ENCODE measurements at regions not wholly inside any gene's neighbourhood (a gene's known extent, or its start where the extent isn't known, plus 50 kb on each side); places are given as distances from the start of the nearest gene placed in this dataset.
A peak's percentile ranks its signal among the peaks of the same experiment; 100 is the strongest.

DNA sequence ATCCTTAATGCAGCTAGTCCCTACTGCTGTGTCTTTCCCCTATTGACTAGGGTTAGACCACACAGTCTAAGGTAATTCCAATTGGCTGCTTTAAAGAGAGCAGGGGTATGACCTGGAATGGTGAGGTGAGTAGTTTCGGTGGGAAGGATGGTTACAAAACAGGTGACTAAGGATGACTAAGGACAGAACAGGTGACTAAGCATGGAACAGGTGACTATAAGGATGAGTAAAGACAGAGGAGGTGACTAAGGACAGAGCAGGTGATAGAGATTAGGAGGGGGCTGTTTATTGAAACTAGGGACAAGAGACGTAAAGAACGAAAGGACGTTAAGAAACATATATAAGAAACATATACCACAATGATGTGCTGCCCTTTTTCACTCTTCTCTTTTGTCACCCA lies 145.1 kb upstream of the TMEM106B start:
- Histone ChIP-seq H3K4me3 (no peak overlapping the region), H3K27ac (ENCODE audit: low read depth) (no peak overlapping the region), H2AFZ (no peak overlapping the region), H3K27me3 (ENCODE audit: insufficient read depth) (no peaks in the 10 kb centered on the region), H3K36me3 (ENCODE audit: insufficient read depth) (no peaks in the 10 kb centered on the region), H3F3A (replicated peaks; ENCODE audit: low read depth) (no peaks in the 10 kb centered on the region), H4K20me1 (replicated peaks; ENCODE audit: insufficient read depth) (no peaks in the 10 kb centered on the region), H3K4me1 (ENCODE audit: insufficient read depth) (peaks cover 4% of the 10 kb centered on the region; the same call in 1 of the 2 replicates), H3K79me2 (replicated peaks; ENCODE audit: insufficient read depth) (no peaks in the 10 kb centered on the region), H3K9me2 (ENCODE audit: insufficient read depth) (no peaks in the 10 kb centered on the region), H3K4me2 (no peak overlapping the region)
- DNase-seq (ENCODE audit: low spot score) = no peak
- no peaks in the 10 kb centered on the region for H3K36me3 Mint-ChIP-seq (ENCODE audit: low read depth)
- H3K27ac Mint-ChIP-seq = no peak overlapping the region
- H3K9me3 Mint-ChIP-seq = no peaks in the 10 kb centered on the region
- TF ChIP-seq ZNF114 (CRISPR knock-in tag; IDR thresholded peaks at IDR 0.05) = no peak
- TF ChIP-seq, protein P1, sequence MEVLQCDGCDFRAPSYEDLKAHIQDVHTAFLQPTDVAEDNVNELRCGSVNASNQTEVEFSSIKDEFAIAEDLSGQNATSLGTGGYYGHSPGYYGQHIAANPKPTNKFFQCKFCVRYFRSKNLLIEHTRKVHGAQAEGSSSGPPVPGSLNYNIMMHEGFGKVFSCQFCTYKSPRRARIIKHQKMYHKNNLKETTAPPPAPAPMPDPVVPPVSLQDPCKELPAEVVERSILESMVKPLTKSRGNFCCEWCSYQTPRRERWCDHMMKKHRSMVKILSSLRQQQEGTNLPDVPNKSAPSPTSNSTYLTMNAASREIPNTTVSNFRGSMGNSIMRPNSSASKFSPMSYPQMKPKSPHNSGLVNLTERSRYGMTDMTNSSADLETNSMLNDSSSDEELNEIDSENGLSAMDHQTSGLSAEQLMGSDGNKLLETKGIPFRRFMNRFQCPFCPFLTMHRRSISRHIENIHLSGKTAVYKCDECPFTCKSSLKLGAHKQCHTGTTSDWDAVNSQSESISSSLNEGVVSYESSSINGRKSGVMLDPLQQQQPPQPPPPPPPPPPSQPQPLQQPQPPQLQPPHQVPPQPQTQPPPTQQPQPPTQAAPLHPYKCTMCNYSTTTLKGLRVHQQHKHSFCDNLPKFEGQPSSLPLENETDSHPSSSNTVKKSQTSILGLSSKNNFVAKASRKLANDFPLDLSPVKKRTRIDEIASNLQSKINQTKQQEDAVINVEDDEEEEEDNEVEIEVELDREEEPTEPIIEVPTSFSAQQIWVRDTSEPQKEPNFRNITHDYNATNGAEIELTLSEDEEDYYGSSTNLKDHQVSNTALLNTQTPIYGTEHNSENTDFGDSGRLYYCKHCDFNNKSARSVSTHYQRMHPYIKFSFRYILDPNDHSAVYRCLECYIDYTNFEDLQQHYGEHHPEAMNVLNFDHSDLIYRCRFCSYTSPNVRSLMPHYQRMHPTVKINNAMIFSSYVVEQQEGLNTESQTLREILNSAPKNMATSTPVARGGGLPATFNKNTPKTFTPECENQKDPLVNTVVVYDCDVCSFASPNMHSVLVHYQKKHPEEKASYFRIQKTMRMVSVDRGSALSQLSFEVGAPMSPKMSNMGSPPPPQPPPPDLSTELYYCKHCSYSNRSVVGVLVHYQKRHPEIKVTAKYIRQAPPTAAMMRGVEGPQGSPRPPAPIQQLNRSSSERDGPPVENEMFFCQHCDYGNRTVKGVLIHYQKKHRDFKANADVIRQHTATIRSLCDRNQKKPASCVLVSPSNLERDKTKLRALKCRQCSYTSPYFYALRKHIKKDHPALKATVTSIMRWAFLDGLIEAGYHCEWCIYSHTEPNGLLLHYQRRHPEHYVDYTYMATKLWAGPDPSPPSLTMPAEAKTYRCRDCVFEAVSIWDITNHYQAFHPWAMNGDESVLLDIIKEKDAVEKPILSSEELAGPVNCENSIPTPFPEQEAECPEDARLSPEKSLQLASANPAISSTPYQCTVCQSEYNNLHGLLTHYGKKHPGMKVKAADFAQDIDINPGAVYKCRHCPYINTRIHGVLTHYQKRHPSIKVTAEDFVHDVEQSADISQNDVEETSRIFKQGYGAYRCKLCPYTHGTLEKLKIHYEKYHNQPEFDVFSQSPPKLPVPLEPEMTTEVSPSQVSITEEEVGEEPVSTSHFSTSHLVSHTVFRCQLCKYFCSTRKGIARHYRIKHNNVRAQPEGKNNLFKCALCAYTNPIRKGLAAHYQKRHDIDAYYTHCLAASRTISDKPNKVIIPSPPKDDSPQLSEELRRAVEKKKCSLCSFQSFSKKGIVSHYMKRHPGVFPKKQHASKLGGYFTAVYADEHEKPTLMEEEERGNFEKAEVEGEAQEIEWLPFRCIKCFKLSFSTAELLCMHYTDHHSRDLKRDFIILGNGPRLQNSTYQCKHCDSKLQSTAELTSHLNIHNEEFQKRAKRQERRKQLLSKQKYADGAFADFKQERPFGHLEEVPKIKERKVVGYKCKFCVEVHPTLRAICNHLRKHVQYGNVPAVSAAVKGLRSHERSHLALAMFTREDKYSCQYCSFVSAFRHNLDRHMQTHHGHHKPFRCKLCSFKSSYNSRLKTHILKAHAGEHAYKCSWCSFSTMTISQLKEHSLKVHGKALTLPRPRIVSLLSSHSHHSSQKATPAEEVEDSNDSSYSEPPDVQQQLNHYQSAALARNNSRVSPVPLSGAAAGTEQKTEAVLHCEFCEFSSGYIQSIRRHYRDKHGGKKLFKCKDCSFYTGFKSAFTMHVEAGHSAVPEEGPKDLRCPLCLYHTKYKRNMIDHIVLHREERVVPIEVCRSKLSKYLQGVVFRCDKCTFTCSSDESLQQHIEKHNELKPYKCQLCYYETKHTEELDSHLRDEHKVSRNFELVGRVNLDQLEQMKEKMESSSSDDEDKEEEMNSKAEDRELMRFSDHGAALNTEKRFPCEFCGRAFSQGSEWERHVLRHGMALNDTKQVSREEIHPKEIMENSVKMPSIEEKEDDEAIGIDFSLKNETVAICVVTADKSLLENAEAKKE (CRISPR knock-in tag; IDR thresholded peaks at IDR 0.05) = no peak
- TF ChIP-seq EZH2phosphoT487 (IDR thresholded peaks at IDR 0.05; ENCODE audit: unreplicated experiment) = no peak
- TF ChIP-seq NANOG (IDR thresholded peaks at IDR 0.05; ENCODE audit: borderline replicate concordance) = no peak
- H3K27me3 Mint-ChIP-seq (ENCODE audit: insufficient read depth, low read depth, poor library complexity) = peaks cover 5% of the 10 kb centered on the region
- ATAC-seq = no peak
- H3K4me3 Mint-ChIP-seq = no peak overlapping the region
- peaks cover 19% of the 10 kb centered on the region; the same call in 2 of the 3 replicates for H3K4me1 Mint-ChIP-seq

- DNase-seq (ENCODE audit: low spot score) (peak; percentile 1), ATAC-seq (no peak)
- no peaks in the 10 kb centered on the region for H3K36me3 ChIP-seq (ENCODE audit: insufficient read depth)
- H3K4me1 ChIP-seq (ENCODE audit: insufficient read depth) = peaks cover 4% of the 10 kb centered on the region; the same call in 1 of the 2 replicates
- peaks cover 19% of the 10 kb centered on the region; the same call in 2 of the 3 replicates for H3K4me1 Mint-ChIP-seq
- H4K20me1 ChIP-seq (replicated peaks; ENCODE audit: insufficient read depth) = no peaks in the 10 kb centered on the region
- peaks cover 5% of the 10 kb centered on the region for H3K27me3 Mint-ChIP-seq (ENCODE audit: insufficient read depth, low read depth, poor library complexity)
- H3F3A ChIP-seq (replicated peaks; ENCODE audit: low read depth) = no peaks in the 10 kb centered on the region
- H3K9me3 Mint-ChIP-seq = no peaks in the 10 kb centered on the region
- no peaks in the 10 kb centered on the region for H3K36me3 Mint-ChIP-seq (ENCODE audit: low read depth)
- no peaks in the 10 kb centered on the region for H3K27me3 ChIP-seq (ENCODE audit: insufficient read depth)
- no peak overlapping the region for H3K4me3 Mint-ChIP-seq
- H3K27ac Mint-ChIP-seq = 0 out of 2 replicates have a peak overlapping the region, but pooled peaks have one; percentile 4
- H3K9me2 ChIP-seq (ENCODE audit: insufficient read depth) = no peaks in the 10 kb centered on the region
- TF ChIP-seq, protein P2, sequence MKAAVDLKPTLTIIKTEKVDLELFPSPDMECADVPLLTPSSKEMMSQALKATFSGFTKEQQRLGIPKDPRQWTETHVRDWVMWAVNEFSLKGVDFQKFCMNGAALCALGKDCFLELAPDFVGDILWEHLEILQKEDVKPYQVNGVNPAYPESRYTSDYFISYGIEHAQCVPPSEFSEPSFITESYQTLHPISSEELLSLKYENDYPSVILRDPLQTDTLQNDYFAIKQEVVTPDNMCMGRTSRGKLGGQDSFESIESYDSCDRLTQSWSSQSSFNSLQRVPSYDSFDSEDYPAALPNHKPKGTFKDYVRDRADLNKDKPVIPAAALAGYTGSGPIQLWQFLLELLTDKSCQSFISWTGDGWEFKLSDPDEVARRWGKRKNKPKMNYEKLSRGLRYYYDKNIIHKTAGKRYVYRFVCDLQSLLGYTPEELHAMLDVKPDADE (IDR thresholded peaks at IDR 0.05) = no peak
- TF ChIP-seq STAT1 (IDR thresholded peaks at IDR 0.05; ENCODE audit: unreplicated experiment) = no peak
- TF ChIP-seq, protein P3, sequence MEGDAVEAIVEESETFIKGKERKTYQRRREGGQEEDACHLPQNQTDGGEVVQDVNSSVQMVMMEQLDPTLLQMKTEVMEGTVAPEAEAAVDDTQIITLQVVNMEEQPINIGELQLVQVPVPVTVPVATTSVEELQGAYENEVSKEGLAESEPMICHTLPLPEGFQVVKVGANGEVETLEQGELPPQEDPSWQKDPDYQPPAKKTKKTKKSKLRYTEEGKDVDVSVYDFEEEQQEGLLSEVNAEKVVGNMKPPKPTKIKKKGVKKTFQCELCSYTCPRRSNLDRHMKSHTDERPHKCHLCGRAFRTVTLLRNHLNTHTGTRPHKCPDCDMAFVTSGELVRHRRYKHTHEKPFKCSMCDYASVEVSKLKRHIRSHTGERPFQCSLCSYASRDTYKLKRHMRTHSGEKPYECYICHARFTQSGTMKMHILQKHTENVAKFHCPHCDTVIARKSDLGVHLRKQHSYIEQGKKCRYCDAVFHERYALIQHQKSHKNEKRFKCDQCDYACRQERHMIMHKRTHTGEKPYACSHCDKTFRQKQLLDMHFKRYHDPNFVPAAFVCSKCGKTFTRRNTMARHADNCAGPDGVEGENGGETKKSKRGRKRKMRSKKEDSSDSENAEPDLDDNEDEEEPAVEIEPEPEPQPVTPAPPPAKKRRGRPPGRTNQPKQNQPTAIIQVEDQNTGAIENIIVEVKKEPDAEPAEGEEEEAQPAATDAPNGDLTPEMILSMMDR (conservative IDR thresholded peaks at IDR 0.05; ENCODE audit: low read depth in 2 of 2) = no peak
- no peak for TF ChIP-seq ZNF331 (CRISPR knock-in tag; IDR thresholded peaks at IDR 0.05; ENCODE audit: low read depth)
- no peak overlapping the region for H3K27ac ChIP-seq (ENCODE audit: low read depth)
- H3K79me2 ChIP-seq (replicated peaks; ENCODE audit: insufficient read depth) = no peaks in the 10 kb centered on the region
- H3K4me3 ChIP-seq = no peak overlapping the region
- H3K4me2 ChIP-seq = no peak overlapping the region
- no peak overlapping the region for H2AFZ ChIP-seq
Observed at GRCh38 chr7:12066521-12066920, 144.6 kb upstream of the TMEM106B start.
